Neural progenitor cell (in vitro differentiated cells): ENCODE measurements at regions not wholly inside any gene's neighbourhood (a gene's known extent, or its start where the extent isn't known, plus 50 kb on each side); places are given as distances from the start of the nearest gene placed in this dataset.

ENCODE experiments used
- CTCF ChIP-seq: fragments of 200-600 bp; sonication (generic); IDR thresholded peaks from 2 replicates; pipeline ENCODE4 v1.5.1; 2017; ENCODE audit warnings: antibody characterized with exemption, mild to moderate bottlenecking
- EZH2 ChIP-seq: fragments of 200-600 bp; sonication (generic); IDR thresholded peaks from 2 replicates; pipeline ENCODE4 v1.6.1; 2017; ENCODE audit warnings: antibody characterized with exemption, mild to moderate bottlenecking, moderate library complexity
- EZH2phosphoT487 ChIP-seq: fragments of 200-600 bp; sonication (generic); IDR thresholded peaks from 2 replicates; pipeline ENCODE4 v1.6.1; 2017; ENCODE audit warnings: antibody characterized with exemption

GRCh38 chr10:57262892-57263291 is 901.8 kb upstream of the ZWINT start:
- TF ChIP-seq CTCF: no peak
- TF ChIP-seq EZH2phosphoT487: no peak
- TF ChIP-seq EZH2: no peak
